SK-N-SH treated with all-trans-retinoic acid at 6 μM for 48 hours (cell line): ENCODE measurements at regions not wholly inside any gene's neighbourhood (a gene's known extent, or its start where the extent isn't known, plus 50 kb on each side); places are given as distances from the start of the nearest gene placed in this dataset.

Source experiments
- ARNTL ChIP-seq: fragments of 450-650 bp; formaldehyde crosslinking; IDR thresholded peaks from 2 replicates; pipeline ENCODE4 v1.5.0; 2020; ENCODE audit warnings: low read depth, mild to moderate bottlenecking, moderate library complexity, borderline replicate concordance
- ISL1 ChIP-seq: fragments of 250-450 bp; sonication (Bioruptor Pico); IDR thresholded peaks from 2 replicates; pipeline ENCODE4 v2.1.2; 2022; ENCODE audit warnings: mild to moderate bottlenecking, moderate library complexity
- SNAI2 ChIP-seq: fragments of 250-450 bp; sonication (Bioruptor Pico); IDR thresholded peaks from 2 replicates; pipeline ENCODE4 v1.5.0; 2020; ENCODE audit warnings: mild to moderate bottlenecking, moderate library complexity
- ZC3H10 ChIP-seq: fragments of 250-450 bp; sonication (Bioruptor Pico); IDR thresholded peaks from 2 replicates; pipeline ENCODE4 v1.5.1; 2021; ENCODE audit warnings: mild to moderate bottlenecking, moderate library complexity
- ZFP3 ChIP-seq: fragments of 250-450 bp; sonication (Bioruptor Pico); IDR thresholded peaks from 2 replicates; pipeline ENCODE4 v1.5.0; 2020; ENCODE audit warnings: mild to moderate bottlenecking, moderate library complexity
- ZNF565 ChIP-seq: fragments of 450-650 bp; formaldehyde crosslinking; conservative IDR thresholded peaks from 2 replicates; pipeline ENCODE4 v1.5.0; 2020; ENCODE audit warnings: low read depth, mild to moderate bottlenecking, moderate library complexity
- ZNF8 ChIP-seq: fragments of 450-650 bp; formaldehyde crosslinking; IDR thresholded peaks from 2 replicates; pipeline ENCODE4 v1.5.0; 2020; ENCODE audit warnings: mild to moderate bottlenecking, moderate library complexity
- TF ChIP-seq, protein P1 (sequence below): fragments of 250-450 bp; sonication (Bioruptor Pico); IDR thresholded peaks from 2 replicates; pipeline ENCODE4 v1.8.0; 2021; ENCODE audit warnings: low read depth, mild to moderate bottlenecking, moderate library complexity, borderline replicate concordance
- TF ChIP-seq, protein P2 (sequence below): fragments of 250-450 bp; sonication (Bioruptor Pico); IDR thresholded peaks from 2 replicates; pipeline ENCODE4 v1.5.1; 2020; ENCODE audit warnings: low read depth, mild to moderate bottlenecking, moderate library complexity
- TF ChIP-seq, protein P3 (sequence below): fragments of 250-450 bp; sonication (Bioruptor Pico); IDR thresholded peaks from 2 replicates; pipeline ENCODE4 v1.8.0; 2020; ENCODE audit warnings: mild to moderate bottlenecking, moderate library complexity, borderline replicate concordance
- TF ChIP-seq, protein P4 (sequence below): fragments of 250-450 bp; sonication (Bioruptor Pico); IDR thresholded peaks from 2 replicates; pipeline ENCODE4 v1.5.1; 2021; ENCODE audit warnings: mild to moderate bottlenecking, moderate library complexity

DNA sequence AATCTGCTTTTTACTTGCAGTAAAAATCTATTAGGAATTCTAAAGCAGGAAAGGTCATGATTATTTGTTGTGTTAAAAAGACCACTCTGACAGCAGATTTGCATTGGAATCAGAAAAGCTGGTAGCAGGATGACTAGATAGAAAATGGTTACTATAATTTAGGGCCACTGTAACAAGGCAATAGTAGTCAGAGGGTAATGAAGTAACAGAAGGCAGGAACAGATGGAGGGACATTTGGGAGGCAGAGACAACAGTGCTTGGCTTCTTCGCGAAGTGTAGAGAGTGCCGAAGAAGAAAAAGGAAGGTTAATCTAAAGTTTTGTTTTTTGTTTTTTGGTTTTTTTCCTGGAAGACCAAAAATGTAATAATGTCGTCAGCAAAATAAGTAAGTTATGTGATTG lies 129.8 kb upstream of the SLC5A12 start:
- TF ChIP-seq, protein P1, sequence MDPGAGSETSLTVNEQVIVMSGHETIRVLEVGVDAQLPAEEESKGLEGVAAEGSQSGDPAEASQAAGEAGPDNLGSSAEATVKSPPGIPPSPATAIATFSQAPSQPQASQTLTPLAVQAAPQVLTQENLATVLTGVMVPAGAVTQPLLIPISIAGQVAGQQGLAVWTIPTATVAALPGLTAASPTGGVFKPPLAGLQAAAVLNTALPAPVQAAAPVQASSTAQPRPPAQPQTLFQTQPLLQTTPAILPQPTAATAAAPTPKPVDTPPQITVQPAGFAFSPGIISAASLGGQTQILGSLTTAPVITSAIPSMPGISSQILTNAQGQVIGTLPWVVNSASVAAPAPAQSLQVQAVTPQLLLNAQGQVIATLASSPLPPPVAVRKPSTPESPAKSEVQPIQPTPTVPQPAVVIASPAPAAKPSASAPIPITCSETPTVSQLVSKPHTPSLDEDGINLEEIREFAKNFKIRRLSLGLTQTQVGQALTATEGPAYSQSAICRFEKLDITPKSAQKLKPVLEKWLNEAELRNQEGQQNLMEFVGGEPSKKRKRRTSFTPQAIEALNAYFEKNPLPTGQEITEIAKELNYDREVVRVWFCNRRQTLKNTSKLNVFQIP (CRISPR knock-in tag) = no peak
- TF ChIP-seq ISL1 (CRISPR knock-in tag) = no peak
- TF ChIP-seq, protein P2, sequence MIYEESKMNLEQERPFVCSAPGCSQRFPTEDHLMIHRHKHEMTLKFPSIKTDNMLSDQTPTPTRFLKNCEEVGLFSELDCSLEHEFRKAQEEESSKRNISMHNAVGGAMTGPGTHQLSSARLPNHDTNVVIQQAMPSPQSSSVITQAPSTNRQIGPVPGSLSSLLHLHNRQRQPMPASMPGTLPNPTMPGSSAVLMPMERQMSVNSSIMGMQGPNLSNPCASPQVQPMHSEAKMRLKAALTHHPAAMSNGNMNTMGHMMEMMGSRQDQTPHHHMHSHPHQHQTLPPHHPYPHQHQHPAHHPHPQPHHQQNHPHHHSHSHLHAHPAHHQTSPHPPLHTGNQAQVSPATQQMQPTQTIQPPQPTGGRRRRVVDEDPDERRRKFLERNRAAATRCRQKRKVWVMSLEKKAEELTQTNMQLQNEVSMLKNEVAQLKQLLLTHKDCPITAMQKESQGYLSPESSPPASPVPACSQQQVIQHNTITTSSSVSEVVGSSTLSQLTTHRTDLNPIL (CRISPR knock-in tag) = no peak
- no peak for TF ChIP-seq ZC3H10 (CRISPR knock-in tag)
- TF ChIP-seq ZNF8 (CRISPR knock-in tag) = no peak
- TF ChIP-seq ARNTL (CRISPR knock-in tag) = no peak
- TF ChIP-seq ZNF565 (CRISPR knock-in tag) = no peak
- TF ChIP-seq, protein P3, sequence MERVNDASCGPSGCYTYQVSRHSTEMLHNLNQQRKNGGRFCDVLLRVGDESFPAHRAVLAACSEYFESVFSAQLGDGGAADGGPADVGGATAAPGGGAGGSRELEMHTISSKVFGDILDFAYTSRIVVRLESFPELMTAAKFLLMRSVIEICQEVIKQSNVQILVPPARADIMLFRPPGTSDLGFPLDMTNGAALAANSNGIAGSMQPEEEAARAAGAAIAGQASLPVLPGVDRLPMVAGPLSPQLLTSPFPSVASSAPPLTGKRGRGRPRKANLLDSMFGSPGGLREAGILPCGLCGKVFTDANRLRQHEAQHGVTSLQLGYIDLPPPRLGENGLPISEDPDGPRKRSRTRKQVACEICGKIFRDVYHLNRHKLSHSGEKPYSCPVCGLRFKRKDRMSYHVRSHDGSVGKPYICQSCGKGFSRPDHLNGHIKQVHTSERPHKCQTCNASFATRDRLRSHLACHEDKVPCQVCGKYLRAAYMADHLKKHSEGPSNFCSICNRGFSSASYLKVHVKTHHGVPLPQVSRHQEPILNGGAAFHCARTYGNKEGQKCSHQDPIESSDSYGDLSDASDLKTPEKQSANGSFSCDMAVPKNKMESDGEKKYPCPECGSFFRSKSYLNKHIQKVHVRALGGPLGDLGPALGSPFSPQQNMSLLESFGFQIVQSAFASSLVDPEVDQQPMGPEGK = no peak
- TF ChIP-seq, protein P4, sequence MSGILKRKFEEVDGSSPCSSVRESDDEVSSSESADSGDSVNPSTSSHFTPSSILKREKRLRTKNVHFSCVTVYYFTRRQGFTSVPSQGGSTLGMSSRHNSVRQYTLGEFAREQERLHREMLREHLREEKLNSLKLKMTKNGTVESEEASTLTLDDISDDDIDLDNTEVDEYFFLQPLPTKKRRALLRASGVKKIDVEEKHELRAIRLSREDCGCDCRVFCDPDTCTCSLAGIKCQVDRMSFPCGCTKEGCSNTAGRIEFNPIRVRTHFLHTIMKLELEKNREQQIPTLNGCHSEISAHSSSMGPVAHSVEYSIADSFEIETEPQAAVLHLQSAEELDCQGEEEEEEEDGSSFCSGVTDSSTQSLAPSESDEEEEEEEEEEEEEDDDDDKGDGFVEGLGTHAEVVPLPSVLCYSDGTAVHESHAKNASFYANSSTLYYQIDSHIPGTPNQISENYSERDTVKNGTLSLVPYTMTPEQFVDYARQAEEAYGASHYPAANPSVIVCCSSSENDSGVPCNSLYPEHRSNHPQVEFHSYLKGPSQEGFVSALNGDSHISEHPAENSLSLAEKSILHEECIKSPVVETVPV (CRISPR knock-in tag) = no peak
- TF ChIP-seq SNAI2 (CRISPR knock-in tag) = no peak
- TF ChIP-seq ZFP3 (CRISPR knock-in tag) = no peak
